Stimulated activated CD4-positive, alpha-beta T cell treated with anti-CD3 and anti-CD28 coated beads, Interleukin-1b, Interleukin-23, amount 100 ng/mL, for 4 hours (primary cell): ENCODE measurements at regions not wholly inside any gene's neighbourhood (a gene's known extent, or its start where the extent isn't known, plus 50 kb on each side); places are given as distances from the start of the nearest gene placed in this dataset.

ENCODE experiments used
- DNase-seq, 2 donors: peaks; one replicate each; pipeline ENCODE4 v3.0.0-alpha.2; 2020; ENCODE audit warnings: low read depth in 2 of 2

DNA sequence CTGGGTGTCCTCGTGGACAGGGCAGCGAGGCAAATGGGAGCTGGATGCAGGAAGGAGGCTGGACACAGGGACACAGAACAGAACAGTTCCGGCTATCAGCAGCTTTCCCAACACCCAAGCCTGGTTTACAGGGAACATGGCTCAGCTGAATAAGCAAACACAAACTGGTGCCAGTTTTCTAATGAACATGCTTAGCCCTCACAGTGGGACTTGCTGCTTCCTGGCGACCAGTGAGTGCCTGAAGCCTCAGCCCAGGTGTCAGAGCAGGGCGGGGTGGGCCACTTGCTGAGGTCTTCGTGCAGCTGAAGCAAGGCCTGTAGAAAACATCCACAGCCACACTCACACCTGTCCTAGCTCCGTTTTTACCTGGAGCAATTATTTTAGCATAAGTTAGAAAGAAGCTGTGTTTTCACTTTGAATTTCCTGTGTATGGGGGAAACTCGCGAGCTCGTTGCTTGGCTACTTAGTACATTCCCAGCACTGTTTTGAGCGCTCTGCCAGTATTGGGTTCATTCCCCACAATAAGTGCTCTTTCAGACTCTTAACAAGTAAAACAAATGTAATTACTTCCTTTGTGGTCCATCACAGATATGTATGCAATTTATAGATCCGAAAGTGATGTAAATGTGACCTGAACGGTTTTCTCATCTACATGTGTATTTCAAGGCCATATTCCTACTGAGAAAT is 261.2 kb upstream of the SHH start:
- no peak for DNase-seq

DNA sequence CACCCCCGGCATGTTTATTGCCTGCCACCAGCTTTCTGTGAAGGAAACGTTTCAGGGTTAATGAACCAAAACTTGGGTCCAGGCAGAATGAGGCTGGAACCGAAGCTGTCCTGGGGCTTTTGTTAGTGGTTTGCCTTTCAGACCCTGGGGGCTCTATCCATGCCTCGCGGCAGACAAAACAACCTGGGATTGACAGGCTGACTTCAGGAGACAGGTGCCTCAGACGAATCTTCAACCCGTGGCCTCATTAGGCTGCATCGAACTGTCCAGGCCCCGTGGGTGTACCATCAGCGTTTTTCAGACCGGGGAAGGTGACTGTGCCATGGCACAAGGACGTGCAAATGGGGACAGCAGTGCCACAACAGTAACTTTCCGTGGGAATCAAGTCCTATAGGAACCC is 259.3 kb upstream of the SHH start:
- no peak for DNase-seq

DNA sequence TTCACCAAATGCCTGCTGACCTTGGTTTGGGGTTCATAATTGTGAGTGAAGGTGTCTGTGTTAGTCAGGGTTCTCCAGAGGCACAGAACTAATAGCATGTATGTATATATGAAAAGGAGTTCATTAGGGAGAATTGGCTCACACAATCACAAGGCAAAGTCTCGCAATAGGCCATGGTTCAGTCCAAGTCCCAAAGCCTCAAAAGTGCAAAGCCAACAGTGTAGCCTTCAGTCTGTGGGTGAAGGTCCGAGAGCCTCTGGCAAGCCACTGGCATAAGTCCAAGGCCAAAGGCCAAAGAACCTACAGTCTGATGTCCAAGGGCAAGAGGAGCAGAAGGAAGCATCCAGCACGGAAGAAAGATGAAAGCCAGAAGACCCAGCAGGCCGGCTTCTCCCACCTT is 257.6 kb upstream of the SHH start:
- DNase-seq = no peak

DNA sequence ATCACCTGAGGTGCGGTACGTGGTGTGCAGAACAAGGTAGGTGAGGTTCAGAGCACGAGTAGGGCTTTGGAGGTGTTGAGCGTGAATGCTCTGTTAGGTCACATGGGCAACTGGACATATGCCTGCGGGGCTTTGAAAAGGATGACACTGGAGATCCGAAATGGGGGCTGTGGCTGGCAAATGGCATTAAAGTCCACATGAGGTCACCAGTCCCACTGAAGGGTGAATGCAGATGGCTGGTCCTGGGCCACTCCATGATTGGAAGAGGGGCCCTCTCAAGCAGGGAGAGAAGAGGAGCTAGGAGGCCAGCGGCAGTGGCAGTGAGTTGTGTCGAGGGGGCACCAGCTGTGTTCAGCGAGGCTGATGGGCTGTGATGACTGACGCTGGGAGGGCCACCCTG is 254.9 kb upstream of the SHH start:
- DNase-seq = no peak

DNA sequence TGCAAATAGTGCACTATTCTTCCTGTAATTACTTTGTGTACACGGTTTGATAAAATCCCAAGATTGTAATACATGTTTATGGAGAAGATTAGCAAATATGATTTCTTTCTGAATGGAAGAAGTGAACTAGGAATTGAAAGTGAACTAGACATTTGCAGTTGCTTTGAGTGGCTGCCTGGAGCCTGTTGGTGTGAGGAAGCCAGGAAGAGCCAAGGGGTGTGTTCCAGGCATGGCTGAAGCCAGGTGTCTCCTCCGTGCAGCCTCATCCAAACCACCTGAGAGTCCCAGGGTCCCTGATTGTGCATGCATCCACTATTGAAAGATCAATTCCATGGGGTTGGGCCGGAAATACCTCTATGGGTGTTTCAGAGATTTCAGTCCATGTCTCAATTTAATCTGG is 253.1 kb upstream of the SHH start:
- DNase-seq = no peak

DNA sequence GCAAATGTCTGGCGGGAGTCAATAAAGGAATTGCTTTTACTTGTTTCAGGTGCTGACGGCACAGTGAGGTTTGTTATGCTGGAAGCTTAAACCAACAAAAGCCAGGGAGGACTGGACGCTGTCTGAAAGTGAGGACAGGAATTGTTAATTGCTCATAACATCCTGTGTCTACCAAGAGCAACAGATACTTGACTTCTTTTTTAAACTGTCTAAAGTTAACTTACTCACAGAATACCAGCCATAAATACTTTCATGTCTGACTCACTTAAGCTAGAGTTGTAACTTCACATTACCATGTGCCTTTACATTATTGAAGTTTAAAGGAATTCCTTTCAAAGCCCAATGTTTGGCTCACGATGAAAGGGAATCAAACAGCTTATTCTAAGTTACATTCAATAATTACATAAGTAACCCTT is 252.7 kb upstream of the SHH start:
- no peak for DNase-seq

DNA sequence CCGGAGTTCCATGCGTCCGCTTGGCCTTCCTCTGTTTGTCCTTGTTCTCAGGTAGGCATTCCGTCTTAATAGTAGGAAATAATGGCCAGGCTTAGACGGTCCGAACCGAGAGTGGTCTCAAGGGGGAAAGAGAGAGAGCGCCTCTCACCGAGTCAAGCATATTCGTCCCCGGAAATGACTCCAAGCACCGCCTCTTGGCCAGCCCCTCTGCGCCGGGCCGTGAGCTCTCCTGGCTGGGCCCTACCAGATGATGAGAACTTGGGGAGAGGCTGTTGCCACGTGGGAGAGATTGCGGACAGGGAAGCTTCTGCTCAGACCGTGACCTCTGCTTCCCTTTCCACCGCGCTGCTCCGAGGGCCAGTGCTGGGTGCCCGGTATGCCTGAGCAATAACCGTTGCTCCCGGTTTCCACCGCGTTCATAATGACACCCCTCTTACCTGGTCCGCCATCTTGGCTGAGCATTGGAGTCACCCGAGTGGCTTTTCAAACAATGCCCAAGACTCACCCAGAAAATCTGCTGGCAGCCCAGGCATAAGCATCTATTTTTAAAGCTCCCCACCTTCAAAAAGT is 251.1 kb upstream of the SHH start:
- DNase-seq = no peak

DNA sequence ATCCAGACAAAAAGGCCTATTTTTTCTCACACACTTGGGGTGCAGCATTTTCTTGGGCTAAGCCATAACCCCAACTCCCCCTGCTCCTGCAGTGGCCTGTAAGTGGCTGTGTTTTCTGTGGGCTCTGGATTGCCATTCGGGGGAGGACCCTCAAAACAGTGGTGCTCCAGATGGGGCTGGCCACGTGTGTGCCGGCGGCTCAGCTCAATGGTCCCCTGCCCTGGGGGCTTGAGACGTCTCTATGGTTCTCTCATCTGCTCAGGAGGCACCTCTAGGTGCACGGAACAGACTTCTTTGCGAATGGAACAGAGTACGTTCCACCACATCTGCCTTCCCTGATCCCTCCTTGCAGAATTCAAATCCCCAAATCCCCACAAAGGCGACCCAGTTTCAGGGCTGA is 250.0 kb upstream of the SHH start:
- no peak for DNase-seq

DNA sequence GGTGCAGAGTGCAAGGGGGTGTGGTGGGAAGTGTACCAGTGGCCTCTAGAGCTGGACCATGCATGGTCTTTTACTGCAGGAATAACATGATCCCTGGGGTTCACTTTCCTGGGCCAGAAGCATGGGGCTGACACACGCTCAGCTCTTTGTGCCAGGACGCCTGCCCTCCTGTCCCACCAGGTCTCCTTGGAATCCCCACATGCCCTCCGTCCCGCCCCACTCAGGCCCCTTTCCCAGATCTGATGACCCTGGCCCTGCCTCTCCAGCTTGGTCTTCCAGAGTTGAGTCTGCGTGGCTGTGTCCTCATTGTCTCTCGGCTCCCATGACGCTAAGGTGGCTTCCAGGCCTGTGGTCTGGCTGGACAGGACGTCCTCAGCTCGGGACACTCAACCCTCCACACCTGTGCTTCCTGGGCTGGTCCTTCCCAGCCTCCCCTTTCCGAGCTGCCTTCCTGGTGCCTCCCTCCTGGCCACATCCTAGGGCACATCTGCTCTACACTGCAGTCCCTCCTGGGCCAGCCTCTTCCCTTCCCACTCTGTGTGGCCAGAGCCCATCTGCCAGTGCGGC is 249.5 kb upstream of the SHH start:
- DNase-seq = no peak

DNA sequence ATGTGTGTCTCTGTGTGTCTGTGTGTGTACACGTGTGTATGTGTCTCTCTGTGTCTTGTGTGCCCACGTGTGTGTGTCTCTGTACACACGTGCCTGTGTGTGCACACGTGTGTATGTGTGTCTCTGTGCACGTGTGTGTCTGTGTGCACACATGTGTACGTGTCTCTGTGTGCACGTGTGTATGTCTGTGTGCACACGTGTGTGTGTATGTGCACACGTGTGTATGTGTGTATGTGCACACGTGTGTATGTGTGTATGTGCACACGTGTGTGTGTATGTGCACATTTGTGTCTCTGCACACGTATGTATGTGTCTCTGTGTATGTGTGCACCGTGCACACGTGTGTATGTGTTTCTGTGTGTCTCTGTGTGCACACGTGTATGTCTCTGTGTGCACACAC is 248.7 kb upstream of the SHH start:
- DNase-seq = no peak

DNA sequence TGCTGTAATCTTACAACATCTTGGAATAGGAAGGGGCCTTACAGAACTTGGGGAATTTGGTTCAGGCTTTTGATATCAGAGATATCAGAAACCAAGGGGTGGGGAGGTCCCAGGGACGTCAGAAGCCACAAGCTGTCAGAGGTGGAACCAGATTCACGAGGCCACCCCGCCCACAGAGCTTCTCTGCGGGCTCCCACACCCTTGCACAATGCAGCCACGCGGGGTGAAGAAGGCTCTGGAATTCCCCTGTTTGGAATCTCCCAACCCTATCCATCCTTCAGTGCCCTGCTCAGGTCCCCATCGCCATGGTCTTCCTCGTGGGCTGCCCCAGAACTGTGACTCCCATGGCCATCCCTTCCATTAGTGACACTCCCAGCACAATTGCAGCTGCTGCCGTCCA is 247.1 kb upstream of the SHH start:
- no peak for DNase-seq

DNA sequence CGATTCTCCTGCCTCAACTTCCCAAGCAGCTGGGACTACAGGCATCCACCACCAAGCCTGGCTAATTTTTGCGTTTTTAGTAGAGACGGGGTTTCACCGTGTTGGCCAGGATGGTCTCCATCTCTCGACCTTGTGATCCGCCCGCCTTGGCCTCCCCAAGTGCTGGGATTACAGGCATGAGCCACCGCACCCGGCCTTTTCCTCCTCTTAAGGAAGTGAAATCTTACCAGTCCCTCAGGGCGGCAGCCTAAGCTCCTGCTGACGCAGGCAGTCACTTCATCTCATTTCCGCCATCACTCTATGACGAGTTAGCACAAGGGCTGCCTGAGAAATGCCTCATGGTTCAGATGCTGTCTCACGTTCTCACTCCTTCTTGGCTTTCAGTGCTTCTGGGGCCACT is 246.0 kb upstream of the SHH start:
- DNase-seq = no peak

DNA sequence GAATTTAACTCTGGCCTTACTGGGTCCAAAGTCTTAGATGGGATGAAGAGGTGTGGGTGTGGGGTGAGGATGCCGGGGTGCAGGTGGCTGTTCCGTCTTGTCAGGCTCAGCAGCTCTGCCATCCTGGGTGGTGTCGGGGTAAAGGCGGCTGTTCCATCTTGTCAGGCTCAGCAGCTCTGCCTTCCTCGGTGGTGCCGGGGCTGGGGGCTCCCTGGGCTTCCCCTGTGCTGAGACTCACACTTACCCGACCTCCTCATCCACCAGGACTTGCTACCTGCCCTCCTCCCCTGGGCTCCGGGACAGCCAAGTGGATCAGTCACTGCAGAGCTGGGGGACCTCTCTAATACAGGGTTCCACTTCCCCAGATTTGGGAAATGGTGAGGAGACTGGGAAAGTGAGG is 244.3 kb upstream of the SHH start:
- DNase-seq = no peak

DNA sequence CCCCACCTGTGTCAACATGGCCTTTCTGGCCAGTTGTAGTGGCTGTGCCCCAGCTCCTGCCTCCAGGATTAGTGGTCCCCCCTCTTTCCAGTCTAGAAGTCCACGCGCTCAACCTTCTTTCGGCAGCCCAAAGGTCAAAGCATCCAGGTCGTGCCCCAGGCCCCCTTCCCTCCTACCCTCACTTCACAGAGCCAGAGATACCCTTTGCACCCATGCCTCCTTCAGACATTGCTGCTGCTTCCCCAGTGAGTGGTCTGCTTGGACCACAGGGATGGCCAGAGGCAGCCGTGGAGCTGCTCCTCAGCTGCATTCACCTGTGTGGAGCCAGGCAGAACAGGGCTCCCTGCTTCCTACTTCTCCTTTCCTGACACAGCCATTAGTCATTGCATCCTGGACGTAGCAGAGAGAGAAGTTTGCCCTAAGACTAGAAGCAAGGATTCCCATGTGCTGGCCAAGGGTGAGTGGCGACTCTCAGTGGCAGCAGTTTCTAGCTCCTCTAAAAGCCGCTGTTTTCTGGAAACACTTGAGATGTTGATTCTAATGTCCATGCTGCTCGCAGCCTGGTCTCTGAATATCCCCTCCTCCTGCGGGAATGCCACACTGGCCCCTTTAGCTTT is 243.1 kb upstream of the SHH start:
- no peak for DNase-seq

DNA sequence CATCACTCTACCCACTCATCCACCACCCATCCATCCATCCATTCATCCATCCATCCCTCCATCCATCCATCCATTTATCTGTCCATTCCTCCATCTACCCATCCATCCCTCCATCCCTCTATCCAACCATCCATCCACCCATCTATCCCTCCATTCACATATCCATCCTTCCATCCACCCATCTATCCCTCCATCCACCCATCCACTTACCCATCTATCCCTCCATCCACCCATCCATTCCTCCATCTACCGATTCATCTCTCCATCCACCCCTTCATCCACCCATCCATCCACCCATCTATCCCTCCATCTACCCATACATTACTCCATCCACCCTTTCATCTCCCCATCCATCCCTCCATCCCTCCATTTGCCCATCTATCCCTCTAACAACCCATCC is 239.6 kb upstream of the SHH start:
- DNase-seq = no peak

DNA sequence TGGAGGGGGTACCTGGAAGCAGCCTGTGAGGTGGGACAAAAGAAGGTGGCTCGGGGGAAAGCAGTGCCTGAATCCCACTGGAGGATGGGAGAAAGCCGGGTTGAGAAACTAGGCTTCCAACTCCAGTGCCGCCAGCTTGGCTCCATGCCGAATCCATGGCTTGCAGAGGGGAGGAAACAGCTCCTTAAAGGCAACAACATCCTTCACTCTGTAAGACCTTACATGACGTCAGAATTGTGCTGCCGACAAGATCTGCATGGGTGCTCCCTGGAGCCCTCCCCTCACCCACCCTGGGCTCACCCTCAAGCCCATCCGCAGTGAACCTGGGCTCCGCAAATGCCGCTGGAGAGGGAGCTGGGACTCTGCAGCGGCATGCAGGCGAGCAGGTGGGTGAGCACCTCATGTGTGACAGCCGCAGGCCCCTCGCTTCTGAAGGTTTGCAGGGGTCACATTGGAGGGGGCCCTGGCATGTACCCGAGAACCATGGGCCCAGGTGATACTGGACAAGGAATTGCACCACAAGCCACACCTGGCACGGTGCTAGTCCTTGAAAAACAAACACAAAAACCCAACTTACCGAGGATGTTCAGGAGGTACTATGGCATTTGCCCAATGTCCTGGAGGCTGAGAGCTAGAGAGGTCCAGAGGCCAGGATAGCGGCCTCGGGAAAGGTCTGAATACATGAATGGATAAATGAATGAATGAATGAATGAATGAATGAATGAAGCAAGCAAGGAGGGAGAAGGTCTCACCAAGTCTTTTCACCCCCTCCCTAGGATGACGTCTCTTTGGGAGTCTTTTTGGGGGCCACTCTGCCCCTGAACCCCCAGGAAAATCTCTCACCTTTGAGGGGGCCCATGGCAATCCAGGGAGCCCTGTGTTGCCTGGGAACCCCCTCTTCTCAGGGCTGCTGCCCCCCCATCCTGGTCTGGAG is 238.6 kb upstream of the SHH start:
- no peak for DNase-seq

DNA sequence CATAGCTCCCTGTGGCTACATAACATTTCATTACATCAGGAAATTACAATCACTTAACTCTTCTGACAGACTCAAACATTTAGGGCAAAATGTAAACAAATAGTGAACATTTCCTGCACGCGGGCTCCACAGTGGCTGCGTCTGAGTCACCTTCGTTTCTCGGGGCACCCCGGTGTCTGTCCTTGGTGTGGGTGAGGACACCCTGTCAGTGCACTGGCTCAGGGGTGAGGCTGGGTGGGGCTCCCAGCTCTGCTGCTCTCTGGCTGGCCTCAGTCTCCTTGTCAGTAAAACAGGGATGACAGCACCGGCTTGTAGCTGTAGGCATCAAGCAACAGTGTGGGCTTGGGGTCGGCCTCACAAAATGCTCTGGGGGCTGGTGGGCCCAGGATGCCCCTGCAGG is 237.1 kb upstream of the SHH start:
- no peak for DNase-seq

DNA sequence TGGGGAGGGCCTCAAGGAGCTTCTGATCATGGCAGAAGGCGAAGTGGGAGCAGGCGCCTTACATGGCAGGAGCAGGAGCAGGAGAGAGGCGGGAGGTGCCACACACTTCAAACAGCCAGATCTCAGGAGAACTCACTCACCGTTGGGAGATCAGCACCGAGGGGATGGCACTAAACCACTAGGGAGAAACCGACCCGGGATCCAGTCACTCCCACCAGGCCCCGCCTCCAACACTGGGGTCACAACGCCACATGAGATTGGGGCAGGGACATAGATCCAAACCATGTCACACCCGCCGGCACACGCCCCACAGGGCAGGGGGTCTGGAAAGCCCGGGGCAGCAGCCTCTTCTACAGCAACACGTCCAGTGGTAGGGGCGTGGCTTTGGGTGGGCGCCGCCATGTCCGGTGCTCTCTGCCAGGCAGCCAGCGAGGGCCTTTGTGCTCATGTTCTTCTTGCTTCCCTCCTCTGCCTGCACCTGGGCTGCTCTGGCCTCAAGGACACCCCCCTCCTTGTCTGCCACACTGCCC is 233.8 kb upstream of the SHH start:
- no peak for DNase-seq

DNA sequence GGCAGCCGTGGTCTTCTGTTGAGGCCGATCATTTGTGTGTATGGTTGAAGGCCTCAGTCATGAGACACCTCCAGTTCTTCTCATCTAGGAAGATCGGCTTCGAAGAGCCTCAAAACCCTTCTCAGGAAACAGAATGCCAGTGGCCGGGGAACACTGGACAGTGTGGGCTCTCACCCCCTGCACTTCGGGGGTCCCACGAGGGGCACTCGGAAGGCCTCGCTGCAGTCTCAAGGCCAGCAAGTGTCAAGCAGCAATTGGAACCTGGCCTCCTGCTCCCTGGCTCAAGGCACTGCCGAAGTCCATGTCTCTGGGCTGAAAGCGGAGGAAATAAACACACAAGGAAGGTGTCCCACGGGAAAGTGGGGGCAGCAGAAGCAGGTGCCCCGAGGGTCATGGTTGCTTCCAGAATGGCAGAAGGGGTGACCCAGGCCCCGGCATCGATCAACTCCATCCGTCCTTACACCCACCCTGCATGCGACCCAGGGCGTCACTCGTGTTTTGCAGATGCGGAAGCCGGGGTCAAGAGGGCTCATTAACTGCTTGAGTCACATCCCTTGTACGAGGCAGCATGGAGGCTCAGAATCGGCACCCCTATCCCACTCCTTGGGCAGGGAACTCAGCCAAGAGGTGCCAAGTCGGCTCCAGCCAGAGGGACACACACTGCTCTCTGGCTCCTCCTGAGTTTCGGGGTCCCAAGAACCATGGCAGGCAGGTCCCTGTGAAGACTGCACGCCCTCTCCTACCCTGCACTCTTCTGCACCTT is 231.3 kb upstream of the SHH start:
- no peak for DNase-seq

DNA sequence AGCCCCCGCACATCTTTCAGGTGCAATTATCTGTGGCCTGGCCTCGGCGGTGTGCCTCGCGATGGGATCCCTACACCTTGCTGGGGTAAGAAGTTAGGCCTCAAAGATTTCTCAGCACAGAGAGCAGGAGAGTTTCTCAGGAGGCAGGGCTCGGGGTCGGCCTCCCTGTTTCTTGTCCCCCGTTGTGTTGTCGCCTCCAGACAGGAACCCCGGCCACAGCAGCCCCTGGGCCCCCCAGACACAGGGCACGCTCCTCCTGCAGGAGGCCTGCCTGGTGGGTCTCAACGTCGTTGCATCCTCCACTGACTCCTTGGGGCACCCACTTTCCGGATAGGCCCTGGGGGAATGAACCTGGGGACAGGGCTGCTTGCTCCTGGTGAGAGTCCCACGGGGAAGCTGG is 229.1 kb upstream of the SHH start:
- DNase-seq = no peak

DNA sequence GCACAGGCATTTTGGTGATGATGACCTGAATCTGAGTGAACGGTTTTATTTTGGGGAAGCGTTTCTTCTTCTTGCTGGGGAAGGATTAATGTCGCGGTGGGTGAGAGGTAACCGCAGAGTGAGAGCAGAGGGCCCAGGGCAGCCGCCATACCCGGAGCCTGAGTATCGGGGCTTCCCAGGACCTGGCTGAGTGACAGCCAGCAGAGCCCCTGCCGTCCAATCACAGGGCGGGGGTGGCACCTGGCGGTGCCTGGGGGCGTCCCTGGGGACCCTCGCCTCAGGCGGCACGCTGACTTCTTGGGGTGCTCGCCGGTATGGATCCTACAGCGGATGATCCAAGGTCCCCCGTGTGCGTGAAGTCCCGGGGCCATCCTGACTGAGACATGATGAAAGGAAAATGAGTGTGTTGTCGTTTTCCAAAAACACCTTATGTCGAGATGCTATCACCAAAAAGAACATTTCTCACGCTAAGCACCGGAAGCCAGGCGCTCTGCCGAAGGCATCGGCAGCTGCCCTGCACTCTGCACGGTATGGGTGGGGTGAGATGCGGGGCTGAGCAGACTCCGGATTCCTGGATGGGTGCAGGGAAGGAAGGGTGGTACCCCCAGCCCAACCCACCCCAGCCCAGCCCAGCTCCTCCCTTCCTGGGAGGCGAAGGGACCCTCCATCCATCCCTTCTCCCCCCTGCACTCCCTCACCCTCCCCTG is 227.9 kb upstream of the SHH start:
- DNase-seq = no peak
